GM12878 (cell line): ENCODE measurements at regions not wholly inside any gene's neighbourhood (a gene's known extent, or its start where the extent isn't known, plus 50 kb on each side); places are given as distances from the start of the nearest gene placed in this dataset.

Source experiments
- ATAC-seq: fragments of 200-7000 bp; cut with Tn5 transposase; 3 replicates; pipeline ENCODE4 v1.9.1; 2020; ENCODE audit warnings: mild to moderate bottlenecking, moderate library complexity
- BruUV-seq: library from RNA; stranded (reverse); fragments of 400-500 nt; replicated peaks from 2 replicates; lab custom pipeline; 2021; lab: Mats Ljungman, UMichigan
- CTCF ChIA-PET: fragments of 300-600 bp; sonication (Branson Sonifier 250); formaldehyde crosslinking; extraction: SDS; loops from one replicate; lab custom pipeline; 2021; ENCODE audit warnings: inconsistent platforms; lab: Yijun Ruan, JAX
- POLR2A ChIA-PET: fragments of 350-600 bp; formaldehyde crosslinking; extraction: SDS; loops from one replicate; lab custom pipeline; 2021; ENCODE audit warnings: inconsistent platforms; lab: Charles Lee
- RAD21 ChIA-PET: fragments of 300-600 bp; sonication (Branson Sonifier 250); formaldehyde crosslinking; loops from one replicate; lab custom pipeline; 2023; ENCODE audit warnings: antibody characterized with exemption; ENCODE audit not compliant: unreplicated experiment; lab: Charles Lee
- SMC1A ChIA-PET: fragments of 300-600 bp; sonication (Branson Sonifier 250); formaldehyde crosslinking; loops from one replicate; lab custom pipeline; 2023; ENCODE audit not compliant: unreplicated experiment, uncharacterized antibody; lab: Charles Lee
- DNase-seq: peaks from one replicate; pipeline ENCODE4 v3.0.0-alpha.2; 2011; ENCODE audit warnings: low read depth, low spot score
- FAIRE-seq: peaks from 3 replicates; lab custom pipeline; 2011; peaks lifted over from hg19 to GRCh38; lab: Jason Lieb, UNC
- H2AFZ ChIP-seq: 2 replicates; pipeline ENCODE4 v1.6.0; 2011; ENCODE audit warnings: low read depth, low read length, control low read depth; ENCODE audit not compliant: control insufficient read depth
- H3K27ac ChIP-seq: 2 replicates; pipeline ENCODE4 v1.5.1; 2011; ENCODE audit warnings: control low read depth; ENCODE audit not compliant: control insufficient read depth, insufficient read depth
- H3K27me3 ChIP-seq, 2 experiments: replicated peaks in 1 of 2; 2 replicates each; pipeline versions ENCODE4 v1.6.0 to v1.6.1; 2011; ENCODE audit warnings: low read length in 1 of 2; ENCODE audit not compliant: control insufficient read depth in 2 of 2, insufficient read depth in 2 of 2
- H3K36me3 ChIP-seq, 2 experiments: 2 replicates each; pipeline ENCODE4 v1.5.1; 2011; ENCODE audit warnings: low read length in 1 of 2; ENCODE audit not compliant: control insufficient read depth in 2 of 2, insufficient read depth in 2 of 2
- H3K4me1 ChIP-seq: 2 replicates; pipeline ENCODE4 v1.6.1; 2011; ENCODE audit warnings: mild to moderate bottlenecking, low read length, moderate library complexity, mixed read lengths; ENCODE audit not compliant: control insufficient read depth, insufficient read depth
- H3K4me2 ChIP-seq: 2 replicates; pipeline ENCODE4 v1.6.0; 2011; ENCODE audit warnings: control low read depth; ENCODE audit not compliant: control insufficient read depth, insufficient read depth
- H3K4me3 ChIP-seq: fragments of 200-600 bp; sonication (generic); 2 replicates; pipeline ENCODE4 v1.5.1; 2016
- H3K79me2 ChIP-seq: 2 replicates; pipeline ENCODE4 v1.6.0; 2011; ENCODE audit warnings: low read length; ENCODE audit not compliant: control insufficient read depth, insufficient read depth
- H3K9ac ChIP-seq: 2 replicates; pipeline ENCODE4 v1.8.0; 2011; ENCODE audit warnings: low read length, control low read depth, mixed read lengths; ENCODE audit not compliant: control insufficient read depth, insufficient read depth
- H3K9me3 ChIP-seq: replicated peaks from 3 replicates; pipeline ENCODE4 v1.5.1; 2011; ENCODE audit warnings: mild to moderate bottlenecking, low read length; ENCODE audit not compliant: control insufficient read depth, insufficient read depth
- H4K20me1 ChIP-seq: 2 replicates; pipeline ENCODE4 v1.6.0; 2011; ENCODE audit not compliant: control insufficient read depth, insufficient read depth
- ASH2L ChIP-seq: fragments of 300-600, 200-600 bp; sonication (generic); IDR thresholded peaks from 2 replicates; pipeline ENCODE4 v1.6.1; 2017; ENCODE audit warnings: low read depth, mild to moderate bottlenecking, borderline replicate concordance
- ATF2 ChIP-seq: IDR thresholded peaks from 2 replicates; pipeline ENCODE4 v1.6.1; 2012; ENCODE audit warnings: low read length, inconsistent platforms
- BCL11A ChIP-seq: IDR thresholded peaks from 2 replicates; pipeline ENCODE4 v1.6.1; 2011; ENCODE audit warnings: low read depth, low read length
- CHD1 ChIP-seq: IDR thresholded peaks from 2 replicates; pipeline ENCODE4 v1.6.1; 2012; ENCODE audit warnings: low read depth, low read length, improper control_type of control experiment
- CHD4 ChIP-seq: fragments of 200-600 bp; sonication (generic); IDR thresholded peaks from 2 replicates; pipeline ENCODE4 v1.6.1; 2016; ENCODE audit warnings: mild to moderate bottlenecking
- CREB1 ChIP-seq: IDR thresholded peaks from 2 replicates; pipeline ENCODE4 v1.6.1; 2012; ENCODE audit warnings: low read depth, mild to moderate bottlenecking, inconsistent platforms
- HCFC1 ChIP-seq: fragments of 150-350 bp; IDR thresholded peaks from 2 replicates; pipeline ENCODE4 v1.6.1; 2014; ENCODE audit warnings: low read length
- NFYA ChIP-seq: IDR thresholded peaks from 2 replicates; pipeline ENCODE4 v1.6.1; 2011; ENCODE audit warnings: low read depth, mild to moderate bottlenecking, low read length, improper control_type of control experiment, borderline replicate concordance
- RAD21 ChIP-seq: IDR thresholded peaks from 2 replicates; pipeline ENCODE4 v1.6.1; 2011; ENCODE audit warnings: mild to moderate bottlenecking, low read depth, low read length, moderate library complexity; ENCODE audit not compliant: insufficient read depth
- RB1 ChIP-seq: fragments of 450-650 bp; formaldehyde crosslinking; IDR thresholded peaks from 2 replicates; pipeline ENCODE4 v1.6.1; 2017; ENCODE audit warnings: mild to moderate bottlenecking, borderline replicate concordance
- SRF ChIP-seq, 2 experiments: IDR thresholded peaks; 2 replicates each; pipeline ENCODE4 v1.6.1; 2011; ENCODE audit warnings: low read depth in 2 of 2, low read length in 2 of 2, mild to moderate bottlenecking in 1 of 2, moderate library complexity in 1 of 2
- STAT1 ChIP-seq: fragments of 450-650 bp; conservative IDR thresholded peaks from 2 replicates; pipeline ENCODE4 v1.6.1; 2014; ENCODE audit warnings: antibody characterized with exemption, mild to moderate bottlenecking
- STAT3 ChIP-seq: IDR thresholded peaks from 2 replicates; pipeline ENCODE4 v1.6.1; 2011; ENCODE audit warnings: low read depth, low read length, improper control_type of control experiment
- USF2 ChIP-seq: IDR thresholded peaks from 2 replicates; pipeline ENCODE4 v1.6.1; 2011; ENCODE audit warnings: low read depth, low read length, improper control_type of control experiment, borderline replicate concordance
- ZNF384 ChIP-seq: IDR thresholded peaks from 2 replicates; pipeline ENCODE4 v1.6.1; 2012; ENCODE audit warnings: low read depth, mild to moderate bottlenecking, low read length, improper control_type of control experiment, borderline replicate concordance
- WGBS: methylation state at CpG from one replicate; pipeline ENCODE4 v1.1.6; 2016; ENCODE audit warnings: low lambda C conversion rate; ENCODE audit not compliant: insufficient replicate concordance, insufficient coverage; ENCODE audit errors: missing lambda C conversion rate; 5-methylcytosine and 5-hydroxymethylcytosine counted together
- in situ Hi-C: fragments of 300-500 bp; cut with MboI; formaldehyde crosslinking; loops from 9 replicates; pipeline ENCODE4 v1.14.3; 2018; ENCODE audit warnings: mixed read lengths
- intact Hi-C: fragments of 100-400 bp; cut with micrococcal nuclease; formaldehyde crosslinking; loops from one replicate; pipeline ENCODE4 v1.14.2; 2022; ENCODE audit not compliant: unreplicated experiment

- ChIA-PET RAD21 (no interaction called here), SMC1A (no interaction called here), POLR2A (no interaction called here), CTCF (no interaction called here)
- Histone ChIP-seq H3K27me3 (no peaks in the 10 kb centered on the region), H3K4me3 (no peak overlapping the region), H3K27ac (no peak overlapping the region), H3K4me2 (no peak overlapping the region), H3K4me1 (no peaks in the 10 kb centered on the region), H3K36me3 (no peaks in the 10 kb centered on the region), H3K79me2 (no peaks in the 10 kb centered on the region), H2AFZ (no peak overlapping the region), H4K20me1 (no peaks in the 10 kb centered on the region), H3K9ac (no peak overlapping the region), H3K9me3 (no peaks in the 10 kb centered on the region)
- no peak for ATAC-seq
- no peak for DNase-seq
- in situ Hi-C loops (no loop called here), intact Hi-C loops (no loop called here)
- BruUV-seq: no TSS peak
- no peak for FAIRE-seq
- WGBS: 0% methylated on average over 4 of the region's 4 CpGs
- TF ChIP-seq RAD21 (no peak), ZNF384 (no peak), STAT3 (no peak), CHD4 (no peak), STAT1 (no peak), BCL11A (no peak), RB1 (no peak), NFYA (no peak), CHD1 (no peak), HCFC1 (no peak), ATF2 (no peak), SRF (IDR thresholded peaks at IDR 0.05; ENCODE audit: low read depth in 2 of 2, low read length in 2 of 2) (no peak), CREB1 (no peak), ASH2L (no peak), USF2 (no peak)
Observed at GRCh38 chr3:95758707-95759106, 1055.7 kb upstream of the EPHA6 start.
